ENCODE measurements at regions not wholly inside any gene's neighbourhood (a gene's known extent, or its start where the extent isn't known, plus 50 kb on each side); places are given as distances from the start of the nearest gene placed in this dataset.

DNA sequence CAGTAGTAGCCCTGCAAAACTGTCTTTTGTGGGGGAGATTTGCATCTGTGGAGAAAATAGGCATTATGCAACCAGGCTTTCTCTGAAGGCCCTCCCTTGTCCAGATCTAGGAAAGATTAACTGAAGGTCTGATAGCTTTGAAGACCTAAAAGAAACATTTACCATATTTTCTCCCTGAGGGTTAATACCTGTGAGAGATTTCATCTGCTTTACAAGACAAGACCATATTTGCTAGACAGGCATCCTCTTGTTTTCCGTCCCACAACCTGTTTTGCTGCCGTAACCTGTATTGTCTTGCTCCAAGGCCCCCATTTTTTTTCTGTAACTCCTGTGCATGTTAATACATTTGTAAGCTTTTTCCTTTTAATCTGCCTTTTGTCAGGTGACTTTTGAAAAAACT is 1985.2 kb upstream of the CDH9 start (continued):
- no peak for TF ChIP-seq RNF2 (IDR thresholded peaks at IDR 0.05; ENCODE audit: borderline replicate concordance, low read depth, low read length, missing control alignments, poor library complexity, severe bottlenecking)
- TF ChIP-seq SUZ12 (IDR thresholded peaks at IDR 0.05; ENCODE audit: low read length) = no peak
- no peak for TF ChIP-seq SIN3A (conservative IDR thresholded peaks at IDR 0.05 in 1 of 2, IDR thresholded peaks at IDR 0.05 in 1 of 2; ENCODE audit: low read depth in 1 of 2, low read length in 2 of 2)
- TF ChIP-seq CTBP2 (IDR thresholded peaks at IDR 0.05; ENCODE audit: borderline replicate concordance, insufficient read depth, insufficient read length, low read length) = no peak
- TF ChIP-seq CREB1 (IDR thresholded peaks at IDR 0.05) = no peak

Measured in H1 (cell line).